NT2/D1 (cell line): ENCODE measurements at regions not wholly inside any gene's neighbourhood (a gene's known extent, or its start where the extent isn't known, plus 50 kb on each side); places are given as distances from the start of the nearest gene placed in this dataset.

Source experiments
- SUZ12 ChIP-seq: IDR thresholded peaks from 2 replicates; pipeline ENCODE4 v1.6.1; 2011; ENCODE audit not compliant: insufficient read length, insufficient read depth; ENCODE audit errors: extremely low read depth
- YY1 ChIP-seq: IDR thresholded peaks from 2 replicates; pipeline ENCODE4 v1.6.1; 2011; ENCODE audit not compliant: insufficient read length, insufficient read depth

GRCh38 chr13:110991991-110992508, 77.2 kb upstream of the ANKRD10 start:
- TF ChIP-seq YY1 (no peak), SUZ12 (no peak)
